HG03139 (cell line): ENCODE measurements at regions not wholly inside any gene's neighbourhood (a gene's known extent, or its start where the extent isn't known, plus 50 kb on each side); places are given as distances from the start of the nearest gene placed in this dataset.
"Not testable (repeated sequence)": the region's sequence is repeated elsewhere in the genome, so short reads cannot be mapped to it uniquely, and the experiment has no call there.

Source experiments
- ATAC-seq: cut with Tn5 transposase; IDR thresholded peaks from one replicate; pipeline ENCODE4 v1.9.1; 2021; ENCODE audit not compliant: unreplicated experiment

DNA sequence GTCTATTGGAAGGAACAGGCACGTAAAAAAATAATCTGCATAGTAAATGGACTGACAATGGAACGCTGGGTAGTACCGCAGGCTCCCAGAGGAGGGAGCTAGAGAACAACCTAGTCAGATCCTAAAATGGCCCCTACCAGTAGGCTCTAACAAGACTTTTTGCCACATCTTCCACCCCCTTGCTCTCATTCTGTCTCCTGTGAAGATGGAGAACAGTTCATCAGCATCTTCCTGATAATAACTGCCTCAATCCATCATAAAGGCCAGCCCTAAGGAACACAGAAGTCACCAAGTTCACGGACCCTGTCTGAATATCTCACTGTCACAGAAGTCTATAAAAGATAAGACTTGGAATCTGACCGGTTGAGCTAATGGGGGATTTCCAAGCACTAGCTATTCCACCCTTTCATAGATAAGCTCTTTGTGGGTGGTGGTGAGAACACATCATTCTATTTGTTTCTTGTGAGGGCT lies 133.4 kb downstream of the SLC1A3 start:
- ATAC-seq, result peak; percentile 42

DNA sequence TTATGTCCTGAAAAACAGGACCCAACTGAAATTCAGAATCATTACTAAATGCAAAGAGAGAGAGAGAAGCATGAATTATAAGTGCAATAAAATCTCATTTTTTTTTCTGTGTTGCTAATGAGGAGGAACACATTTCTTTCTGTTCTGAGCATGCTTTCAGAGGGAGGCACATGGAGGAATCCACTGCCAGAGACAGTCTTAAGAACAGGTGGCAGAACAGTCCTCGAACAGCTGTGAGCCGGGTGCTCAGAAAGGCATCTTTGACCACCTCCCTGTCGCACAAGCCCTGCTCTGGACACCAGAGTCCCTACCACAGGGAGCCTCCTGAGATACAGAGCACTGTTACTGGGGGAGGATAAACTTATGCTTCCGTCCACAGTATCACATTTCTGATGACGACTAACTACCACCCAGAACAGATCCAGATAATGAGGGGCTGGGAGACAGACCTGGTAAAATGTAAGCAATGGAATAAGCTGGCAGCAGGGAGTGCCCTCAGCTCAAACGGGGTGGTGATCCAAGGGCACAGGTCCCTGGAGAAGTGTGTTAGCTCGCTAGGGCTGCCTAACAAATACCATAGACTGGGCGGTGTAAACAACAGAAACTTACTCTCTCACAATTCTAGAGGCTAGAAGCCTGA lies 134.0 kb downstream of the SLC1A3 start:
- ATAC-seq, result no peak

DNA sequence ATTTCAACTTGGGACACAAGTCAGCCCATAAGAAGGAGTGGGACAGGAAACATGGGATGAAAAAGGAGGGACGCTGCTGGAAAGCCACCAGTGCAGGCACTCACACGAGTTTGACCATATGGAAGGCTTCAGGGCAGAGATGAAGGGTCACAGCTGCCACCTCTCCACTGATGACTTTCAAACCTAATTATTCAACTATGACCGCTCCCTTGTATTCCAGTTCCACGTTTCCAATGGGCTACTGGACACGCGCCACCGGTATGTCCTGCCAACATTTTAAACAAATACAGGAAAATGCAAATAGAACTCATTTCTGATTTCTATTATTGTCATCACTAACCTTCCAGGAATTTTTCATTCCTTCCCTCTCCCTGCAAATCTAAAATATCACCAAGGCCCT lies 134.7 kb downstream of the SLC1A3 start:
- ATAC-seq, result no peak

DNA sequence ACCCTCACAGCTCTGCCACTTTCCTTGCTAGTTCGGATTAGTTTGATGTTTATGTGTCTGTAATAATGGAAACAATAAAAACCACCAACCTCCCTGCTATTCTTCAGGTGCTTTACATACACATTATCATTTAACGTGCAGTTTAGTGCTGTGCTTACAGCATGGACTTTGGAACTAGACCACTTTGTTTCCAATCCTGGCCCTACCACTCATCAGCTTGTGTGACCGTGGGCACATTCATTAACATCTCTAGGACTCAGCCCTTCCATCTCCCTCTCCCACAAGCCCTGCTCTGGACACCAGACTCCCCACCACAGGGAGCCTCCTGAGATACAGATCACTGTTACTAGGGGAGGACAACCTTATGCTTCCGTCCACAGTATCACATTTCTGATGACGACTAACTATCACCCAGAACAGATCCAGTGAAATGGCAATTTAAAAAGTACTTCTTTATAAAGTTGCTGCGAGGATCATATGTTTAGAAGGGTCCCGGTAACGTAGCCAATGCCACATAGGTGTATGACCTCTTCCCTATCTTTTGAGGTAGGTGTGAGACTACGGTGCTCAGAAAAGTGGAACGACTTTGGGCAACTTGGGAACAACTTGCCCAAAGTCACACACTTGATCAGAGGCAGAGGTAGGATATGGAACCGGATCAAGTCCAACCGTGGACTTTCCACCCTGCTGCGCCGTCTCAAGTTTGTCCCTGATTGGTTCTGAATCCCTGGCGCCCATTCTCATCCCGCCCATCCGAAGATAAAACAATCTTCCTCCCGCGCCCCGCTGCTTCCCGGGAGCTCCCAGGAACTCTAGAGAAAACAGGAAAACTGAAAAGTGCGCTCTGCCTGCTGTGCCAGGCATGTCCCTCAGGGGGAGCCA lies 132.4 kb upstream of the NIPBL start:
- peak; percentile 6 for ATAC-seq

DNA sequence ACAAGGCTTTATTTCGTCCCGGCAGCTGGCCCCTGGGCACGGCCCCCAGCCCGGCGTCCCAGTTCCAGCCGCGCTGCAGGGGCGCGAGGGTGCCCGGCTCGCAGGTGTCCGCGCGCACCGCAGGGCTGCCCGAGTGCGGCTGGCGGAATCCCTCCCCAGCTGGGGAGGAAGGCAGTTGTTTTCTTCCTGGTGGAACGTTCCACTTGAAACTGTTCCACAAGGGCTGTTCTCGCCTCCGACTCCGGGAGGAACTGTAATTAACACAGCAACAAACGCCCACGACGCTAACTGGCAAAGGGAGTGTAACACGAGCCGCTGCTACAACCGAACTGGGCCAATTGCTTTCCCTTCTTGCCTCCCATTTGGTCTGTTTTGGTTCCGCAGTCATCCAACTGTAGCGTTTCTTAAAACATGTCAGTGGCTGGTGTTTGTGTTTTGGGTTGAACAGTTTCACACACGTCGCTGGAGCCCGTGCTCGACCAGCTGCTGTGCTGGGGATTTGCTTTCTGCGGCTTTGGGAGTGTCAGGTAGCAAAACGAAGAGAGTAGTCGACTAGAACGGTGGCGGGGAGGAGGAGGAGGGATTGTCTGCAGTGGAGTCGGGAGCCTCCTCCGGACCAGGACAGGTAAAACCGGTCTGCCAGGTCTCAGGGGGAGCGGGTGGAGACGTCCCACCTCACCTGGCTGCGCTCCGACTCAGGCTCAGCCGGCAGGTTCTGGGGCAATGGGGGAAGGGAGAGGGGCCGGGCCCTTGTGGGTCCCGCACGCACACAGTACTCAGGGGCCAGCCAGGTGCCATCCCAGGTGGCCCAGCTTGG lies 131.6 kb upstream of the NIPBL start:
- ATAC-seq, result peak; percentile 52

DNA sequence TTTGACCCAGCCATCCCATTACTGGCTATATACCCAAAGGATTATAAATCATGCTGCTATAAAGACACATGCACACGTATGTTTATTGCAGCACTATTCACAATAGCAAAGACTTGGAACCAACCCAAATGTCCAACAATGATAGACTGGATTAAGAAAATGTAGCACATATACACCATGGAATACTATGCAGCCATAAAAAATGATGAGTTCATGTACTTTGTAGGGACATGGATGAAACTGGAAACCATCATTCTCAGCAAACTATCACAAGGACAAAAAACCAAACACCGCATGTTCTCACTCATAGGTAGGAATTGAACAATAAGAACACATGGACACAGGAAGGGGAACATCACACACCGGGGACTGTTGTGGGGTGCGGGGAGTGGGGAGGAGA lies 128.8 kb upstream of the NIPBL start:
- ATAC-seq, result not testable (repeated sequence)

DNA sequence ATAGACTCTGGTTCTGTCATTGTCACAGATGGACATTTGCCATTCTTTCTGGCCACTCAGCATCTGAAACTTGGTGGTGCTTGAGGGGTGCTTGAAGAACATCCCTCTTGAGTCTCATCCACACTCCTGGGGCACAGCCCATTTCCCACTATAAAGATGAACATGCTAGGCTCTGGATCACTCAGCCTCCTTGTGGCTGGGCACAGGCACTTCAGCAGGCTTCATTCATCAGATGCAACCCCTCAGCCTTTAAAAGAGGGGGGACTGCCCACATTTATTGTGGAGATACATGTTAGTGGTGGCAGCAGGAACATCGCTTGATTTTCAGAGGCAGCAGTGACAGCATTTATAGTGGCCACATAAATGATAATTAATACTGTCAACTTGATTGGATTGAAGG lies 124.7 kb upstream of the NIPBL start:
- no peak for ATAC-seq

DNA sequence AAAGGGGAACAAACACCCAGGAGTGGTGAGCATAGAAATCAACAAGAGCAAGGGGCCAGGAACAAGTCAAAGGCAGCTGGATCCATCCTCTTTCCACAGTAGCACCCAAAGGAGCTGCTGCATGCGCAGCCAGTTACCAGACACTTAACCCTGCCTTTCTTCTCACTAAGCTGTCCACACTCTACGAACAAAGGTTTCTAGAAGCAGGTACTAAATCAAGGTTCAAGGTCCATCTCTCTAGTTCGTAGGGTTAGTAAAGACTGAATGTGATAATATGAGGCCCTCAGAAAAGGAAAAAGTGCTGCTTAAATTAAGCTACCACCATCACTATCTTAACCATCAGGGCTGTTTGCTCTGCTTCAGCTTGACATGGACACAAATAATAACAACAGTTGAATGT lies 121.2 kb upstream of the NIPBL start:
- no peak for ATAC-seq

DNA sequence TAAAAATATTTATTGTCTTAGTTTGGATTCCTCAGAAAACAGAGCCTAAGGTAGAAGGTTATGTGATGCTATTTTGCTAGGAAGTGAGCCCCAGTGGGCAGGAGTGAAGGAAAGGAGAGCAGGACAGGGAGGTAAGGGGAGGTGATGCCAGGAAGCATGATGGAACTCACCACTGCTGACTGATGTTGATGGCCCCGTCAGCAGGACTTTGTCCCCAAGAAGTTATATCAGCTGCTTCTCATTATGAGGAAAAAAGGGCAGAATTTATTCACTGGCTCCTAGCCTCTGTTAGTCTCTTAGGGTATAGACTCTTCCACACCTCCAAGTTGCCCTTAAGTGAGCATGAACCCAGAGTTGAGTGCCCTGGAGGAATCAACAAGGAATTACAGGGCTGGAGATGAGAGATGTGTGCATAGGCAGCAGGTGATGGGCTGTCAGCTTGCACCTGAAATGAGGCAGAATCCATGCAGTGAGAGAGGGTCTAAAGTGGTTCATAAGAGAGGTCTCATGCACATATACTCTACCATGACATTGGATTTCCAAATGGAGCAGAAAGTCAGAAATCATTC lies 120.6 kb upstream of the NIPBL start:
- ATAC-seq, result no peak

DNA sequence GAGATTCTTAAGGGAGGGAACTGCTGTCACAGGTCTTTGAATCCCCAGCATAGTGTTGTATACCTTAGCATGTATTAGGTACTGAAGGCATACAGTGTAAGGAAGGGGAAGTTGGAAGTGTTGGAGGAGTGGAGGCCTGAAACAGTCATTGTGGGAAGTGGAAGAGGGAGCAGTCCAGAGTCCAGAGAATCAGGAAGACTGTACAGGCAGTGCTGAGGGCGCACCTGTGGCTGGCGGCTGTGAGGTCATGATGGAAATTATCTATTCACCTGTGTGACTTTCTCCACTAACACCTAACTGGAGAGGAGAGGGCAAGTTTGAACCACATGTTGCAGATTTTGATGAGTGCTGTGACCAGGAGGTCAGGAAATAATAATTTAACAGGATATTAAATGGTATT lies 119.7 kb upstream of the NIPBL start:
- ATAC-seq, result no peak

DNA sequence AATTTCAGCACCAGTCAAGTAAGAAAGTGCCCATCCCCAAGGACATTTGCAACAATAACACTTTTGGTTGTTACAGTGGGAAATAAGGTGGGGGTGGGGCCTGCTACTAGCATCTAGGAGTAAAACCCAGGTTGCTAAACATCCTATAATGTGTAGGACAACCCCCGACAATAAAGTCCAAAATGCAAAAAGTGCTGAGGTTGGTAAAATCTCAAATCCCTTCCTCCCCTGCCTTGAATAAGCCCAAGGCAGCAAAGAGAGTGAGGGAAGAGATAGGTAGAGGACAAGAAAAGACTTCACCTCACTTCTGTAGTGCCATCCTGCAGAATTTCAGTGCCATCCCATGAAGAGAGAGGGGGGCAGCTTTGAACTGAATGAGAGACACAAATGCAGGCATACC lies 117.5 kb upstream of the NIPBL start:
- no peak for ATAC-seq

DNA sequence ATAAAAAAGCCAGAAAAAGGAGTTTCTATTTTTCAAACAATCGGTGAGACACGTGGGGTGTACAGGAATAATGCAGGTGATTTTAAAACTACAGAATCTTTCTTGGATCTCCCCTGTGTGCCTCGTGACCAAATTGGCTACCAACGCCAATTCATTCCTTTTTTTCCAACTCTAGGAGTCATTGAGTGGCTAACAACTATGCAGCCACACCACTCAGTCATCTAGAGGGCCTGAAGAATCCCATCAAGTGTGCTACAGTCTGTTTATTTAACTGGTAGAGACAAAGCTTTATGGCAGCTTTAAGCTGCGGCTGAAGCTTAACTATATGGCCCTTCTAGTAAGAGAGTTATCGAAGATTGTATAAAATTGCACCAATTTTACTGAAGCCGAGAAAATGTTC lies 113.1 kb upstream of the NIPBL start:
- no peak for ATAC-seq

DNA sequence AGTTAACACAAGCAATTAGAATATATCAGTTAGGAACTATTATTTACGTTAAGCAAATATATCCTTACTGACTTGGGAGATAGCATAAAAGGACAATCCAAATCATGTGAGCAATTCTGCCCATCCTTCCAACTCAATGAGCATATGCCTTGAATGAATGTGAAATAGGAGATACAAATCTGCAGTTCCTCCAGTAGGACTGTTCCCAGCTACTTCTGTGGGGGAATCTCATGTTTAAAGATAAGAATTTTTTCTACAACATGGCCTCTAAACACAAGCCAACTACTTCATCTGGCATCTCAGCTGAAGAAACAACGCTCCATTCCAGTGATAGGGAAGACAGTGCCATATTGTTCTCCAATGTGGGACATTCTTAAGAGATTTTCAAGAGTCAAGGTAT lies 110.7 kb upstream of the NIPBL start:
- no peak for ATAC-seq

DNA sequence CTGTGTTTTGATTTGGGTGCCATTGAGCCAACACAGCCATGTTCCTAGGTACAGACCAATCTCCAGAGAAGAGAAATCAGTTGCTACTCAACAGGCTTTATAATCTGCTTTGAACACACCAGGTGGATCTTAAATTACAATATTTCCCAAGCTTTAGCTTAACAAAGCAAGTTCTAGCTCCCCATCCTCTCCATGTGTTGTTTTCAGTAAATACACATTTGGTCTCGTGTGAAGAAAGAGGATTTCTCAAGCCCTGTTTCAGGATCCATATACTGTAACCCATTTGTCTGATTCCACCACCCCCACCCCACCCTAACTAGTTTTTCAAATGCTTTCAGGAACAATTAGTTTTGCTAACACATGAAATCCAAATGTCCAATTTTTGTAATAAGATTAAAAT lies 109.6 kb upstream of the NIPBL start:
- no peak for ATAC-seq

DNA sequence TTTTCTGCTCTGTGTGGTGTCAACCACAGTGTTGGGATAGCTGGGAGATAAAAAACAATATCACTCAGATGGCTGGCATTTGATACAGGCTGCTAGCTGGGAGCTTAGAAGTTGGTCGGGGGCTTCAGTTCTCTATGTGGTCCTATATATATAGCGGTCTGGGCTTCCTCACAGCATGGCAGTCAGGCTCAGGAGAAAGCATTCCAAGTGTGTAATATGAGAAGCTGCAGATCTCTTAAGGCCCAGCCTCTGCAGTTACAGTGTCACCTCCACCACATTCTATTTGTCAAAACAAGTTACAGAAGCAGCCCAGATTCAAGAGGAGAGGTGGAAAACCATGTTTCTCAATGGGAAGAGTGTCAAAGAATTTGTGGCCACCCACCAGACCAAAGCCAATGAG lies 108.1 kb upstream of the NIPBL start:
- ATAC-seq, result no peak

DNA sequence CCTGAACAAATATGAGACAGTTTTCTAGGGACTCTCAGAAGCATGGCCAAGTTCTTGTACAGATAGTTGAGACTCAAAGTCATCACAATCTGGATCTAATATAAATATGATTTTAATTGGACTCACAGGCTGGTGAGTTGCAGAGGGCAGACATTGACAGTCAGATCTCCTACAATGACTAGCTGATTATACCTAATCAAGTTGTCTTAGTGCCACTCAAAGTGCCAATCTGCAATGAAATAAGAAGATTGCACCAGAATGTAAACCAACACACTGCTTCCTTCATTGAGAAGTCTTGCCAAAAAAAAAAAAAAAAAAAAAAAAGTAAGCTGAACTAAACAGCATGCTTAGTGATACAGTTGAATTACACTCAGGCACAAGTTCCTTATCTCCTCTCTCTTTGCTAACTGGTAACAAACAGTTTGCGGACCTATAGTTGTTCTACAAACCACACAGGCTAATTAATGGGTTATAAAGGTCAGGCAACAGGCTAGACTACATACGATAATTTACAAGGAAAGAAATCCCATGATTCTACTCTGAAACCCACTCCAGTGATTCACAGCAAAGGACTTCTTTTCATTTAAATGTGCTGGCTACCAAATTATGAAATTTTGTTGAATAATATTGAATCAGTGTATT lies 107.3 kb upstream of the NIPBL start:
- ATAC-seq, result no peak

DNA sequence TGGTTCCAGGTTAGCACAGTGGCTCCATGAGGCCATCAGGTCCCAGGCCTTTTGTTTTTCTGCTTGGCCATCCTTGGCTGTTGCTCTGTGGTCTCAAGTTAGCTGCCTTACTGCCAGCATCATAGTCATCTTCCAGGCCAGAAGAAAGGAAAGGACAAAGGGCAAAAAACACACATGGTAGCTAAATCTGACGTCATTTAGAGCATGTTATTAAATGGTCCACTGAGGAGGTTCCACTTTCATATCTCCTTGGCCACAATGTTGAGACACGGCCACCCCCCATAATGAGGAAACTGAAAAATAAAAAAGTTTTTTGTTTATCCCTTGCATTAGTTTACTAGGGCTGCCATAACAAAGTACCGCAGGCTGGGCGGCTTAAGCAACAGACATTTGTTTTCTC lies 106.4 kb upstream of the NIPBL start:
- ATAC-seq, result no peak

DNA sequence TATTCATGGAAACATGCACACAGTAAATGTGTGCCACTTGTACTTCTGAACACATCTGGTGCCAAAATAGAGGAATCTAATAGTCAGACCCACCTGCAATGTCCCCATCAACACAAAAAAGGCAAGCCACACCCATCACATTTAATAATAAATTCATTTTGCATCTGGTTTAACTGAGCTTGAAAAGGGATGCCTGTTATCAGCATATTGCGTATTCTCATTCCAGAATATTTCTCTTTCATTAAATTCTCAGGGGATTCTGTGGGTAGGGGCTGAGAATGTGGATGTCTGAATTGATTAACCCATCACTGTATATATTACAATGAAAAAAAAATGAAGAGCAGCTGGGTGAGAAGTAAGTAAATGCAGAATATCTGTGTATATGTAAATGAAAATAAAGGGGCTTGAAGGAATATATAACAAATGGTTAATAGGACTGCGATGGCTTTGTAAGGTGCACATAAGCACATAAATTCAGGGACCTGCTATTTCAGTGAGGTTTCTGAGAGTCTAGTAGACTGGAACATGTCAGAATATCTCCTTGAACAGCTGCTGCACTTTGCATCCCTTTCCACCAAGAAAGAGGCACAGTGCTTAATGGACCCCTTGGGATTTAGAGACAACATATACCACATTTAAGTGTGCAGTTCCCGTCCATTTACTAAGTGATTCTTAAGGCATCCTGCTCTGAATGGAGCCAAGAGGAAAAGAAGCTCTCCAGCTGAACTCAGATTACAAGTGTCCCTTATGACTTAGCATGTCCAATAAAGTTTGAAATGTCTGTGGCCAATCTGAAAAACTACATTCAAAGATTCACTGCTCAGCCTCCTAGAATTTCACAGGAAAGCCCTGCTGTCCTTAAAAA lies 104.1 kb upstream of the NIPBL start:
- ATAC-seq, result no peak

DNA sequence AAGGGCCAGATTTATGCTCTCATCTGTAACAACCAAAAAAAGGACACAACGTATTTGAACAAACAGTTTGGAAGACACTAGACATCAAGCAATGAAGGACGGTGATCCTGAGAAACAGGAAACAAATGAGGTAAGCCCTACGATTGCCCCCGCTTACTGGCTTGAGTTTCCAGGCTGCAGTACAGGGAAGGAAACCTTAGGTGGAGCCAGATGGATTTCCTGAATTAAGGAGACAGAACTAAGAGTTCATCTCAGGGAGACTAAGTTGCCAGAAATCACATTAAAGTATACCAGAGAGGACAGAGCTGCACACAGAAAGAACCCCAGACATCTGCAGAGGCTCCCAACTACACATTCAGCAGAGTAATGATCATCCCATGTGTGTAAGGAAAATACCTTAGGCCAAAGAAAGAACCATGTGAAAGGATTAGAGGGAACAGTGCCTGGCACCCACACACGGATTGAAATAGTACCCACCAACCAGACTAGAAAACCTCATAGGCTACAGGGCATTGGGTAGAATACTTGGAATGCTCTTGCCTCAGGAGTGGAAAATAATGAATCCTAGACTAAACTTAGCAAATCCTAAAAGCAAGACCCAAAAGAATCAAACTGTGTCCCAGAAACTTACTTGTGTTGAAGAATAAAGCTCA lies 99.3 kb upstream of the NIPBL start:
- ATAC-seq, result no peak
